Astrocyte (in vitro differentiated cells and primary cell): ENCODE measurements at regions not wholly inside any gene's neighbourhood (a gene's known extent, or its start where the extent isn't known, plus 50 kb on each side); places are given as distances from the start of the nearest gene placed in this dataset.
A peak's percentile ranks its signal among the peaks of the same experiment; 100 is the strongest.

Experiments used
- DNase-seq: peaks from one replicate; pipeline ENCODE4 v3.0.0-alpha.2; 2010; ENCODE audit warnings: low read depth
- FAIRE-seq: peaks from 2 replicates; lab custom pipeline; 2011; peaks lifted over from hg19 to GRCh38; lab: Jason Lieb, UNC
- H2AFZ ChIP-seq: 2 replicates; pipeline ENCODE4 v1.6.0; 2012; ENCODE audit warnings: low read depth, low read length, inconsistent platforms
- H3K27ac ChIP-seq: 2 replicates; pipeline ENCODE4 v1.5.1; 2011; ENCODE audit warnings: low read depth, low read length, inconsistent platforms
- H3K27me3 ChIP-seq: 2 replicates; pipeline ENCODE4 v1.6.0; 2011; ENCODE audit warnings: low read length, inconsistent platforms; ENCODE audit not compliant: insufficient read depth
- H3K36me3 ChIP-seq: 2 replicates; pipeline ENCODE4 v1.5.1; 2011; ENCODE audit warnings: low read length, inconsistent platforms; ENCODE audit not compliant: insufficient read depth
- H3K4me1 ChIP-seq: 2 replicates; pipeline ENCODE4 v1.5.1; 2011; ENCODE audit warnings: low read length, inconsistent platforms; ENCODE audit not compliant: insufficient read depth
- H3K4me2 ChIP-seq: 2 replicates; pipeline ENCODE4 v1.6.0; 2012; ENCODE audit warnings: low read length, inconsistent platforms
- H3K4me3 ChIP-seq: 2 replicates; pipeline ENCODE4 v1.5.1; 2011; ENCODE audit warnings: low read depth, mild to moderate bottlenecking, low read length, inconsistent platforms; ENCODE audit not compliant: insufficient read depth
- H3K79me2 ChIP-seq: 2 replicates; pipeline ENCODE4 v1.6.0; 2012; ENCODE audit warnings: mild to moderate bottlenecking, low read length, inconsistent platforms; ENCODE audit not compliant: insufficient read depth
- H3K9ac ChIP-seq: 2 replicates; pipeline ENCODE4 v1.6.0; 2012; ENCODE audit warnings: mild to moderate bottlenecking, low read length, inconsistent platforms
- H3K9me3 ChIP-seq: 2 replicates; pipeline ENCODE4 v1.5.1; 2012; ENCODE audit warnings: low read depth, mild to moderate bottlenecking, low read length, inconsistent platforms; ENCODE audit not compliant: insufficient read depth
- H4K20me1 ChIP-seq: 2 replicates; pipeline ENCODE4 v1.6.0; 2012; ENCODE audit warnings: low read length, inconsistent platforms; ENCODE audit not compliant: insufficient read depth
- H3K27ac Mint-ChIP-seq: one replicate; pipeline ENCODE4 v1.8.0; 2021; ENCODE audit warnings: mild to moderate bottlenecking, mixed read lengths; ENCODE audit not compliant: unreplicated experiment
- H3K27me3 Mint-ChIP-seq: one replicate; pipeline ENCODE4 v1.8.0; 2021; ENCODE audit warnings: low read depth, mixed read lengths; ENCODE audit not compliant: unreplicated experiment
- H3K36me3 Mint-ChIP-seq: one replicate; pipeline ENCODE4 v1.8.0; 2021; ENCODE audit warnings: low read depth, mixed read lengths; ENCODE audit not compliant: unreplicated experiment
- H3K4me1 Mint-ChIP-seq: one replicate; pipeline ENCODE4 v1.8.0; 2021; ENCODE audit warnings: low read depth, mixed read lengths; ENCODE audit not compliant: unreplicated experiment
- H3K4me3 Mint-ChIP-seq: one replicate; pipeline ENCODE4 v1.8.0; 2021; ENCODE audit warnings: mild to moderate bottlenecking, moderate library complexity, mixed read lengths; ENCODE audit not compliant: unreplicated experiment
- H3K9me3 Mint-ChIP-seq: one replicate; pipeline ENCODE4 v1.8.0; 2021; ENCODE audit warnings: mild to moderate bottlenecking, mixed read lengths; ENCODE audit not compliant: unreplicated experiment
- CTCF ChIP-seq: IDR thresholded peaks from 2 replicates; pipeline ENCODE4 v1.5.1; 2011; ENCODE audit warnings: low read depth, mild to moderate bottlenecking, inconsistent platforms, low read length, moderate library complexity; ENCODE audit not compliant: insufficient read depth
- EZH2 ChIP-seq: IDR thresholded peaks from 2 replicates; pipeline ENCODE4 v1.6.1; 2012; ENCODE audit warnings: mild to moderate bottlenecking, low read length, inconsistent platforms; ENCODE audit not compliant: insufficient read depth

- H3K79me2 ChIP-seq: no peaks in the 10 kb centered on the region
- no peak for FAIRE-seq
- Mint-ChIP-seq H3K27me3 (peaks cover 3% of the 10 kb centered on the region), H3K27ac (no peak overlapping the region), H3K36me3 (no peaks in the 10 kb centered on the region), H3K4me1 (peaks cover 5% of the 10 kb centered on the region), H3K4me3 (no peak overlapping the region), H3K9me3 (no peaks in the 10 kb centered on the region)
- TF ChIP-seq CTCF (no peak), EZH2 (no peak)
- no peaks in the 10 kb centered on the region for H3K36me3 ChIP-seq
- no peak overlapping the region for H3K9ac ChIP-seq
- no peak for DNase-seq
- H3K9me3 ChIP-seq: no peaks in the 10 kb centered on the region
- H3K4me3 ChIP-seq: no peak overlapping the region
- no peaks in the 10 kb centered on the region for H4K20me1 ChIP-seq
- peak overlapping the region; percentile 16 for H3K4me2 ChIP-seq
- H3K27me3 ChIP-seq: no peaks in the 10 kb centered on the region
- no peak overlapping the region for H3K27ac ChIP-seq
- peaks cover 7% of the 10 kb centered on the region for H3K4me1 ChIP-seq
- peak overlapping the region; percentile 53 for H2AFZ ChIP-seq
Measured at GRCh38 chr1:214208460-214208859, 72.5 kb upstream of the SMYD2 start.

- H3K9me3 ChIP-seq: no peaks in the 10 kb centered on the region
- H3K9ac ChIP-seq: no peak overlapping the region
- no peak overlapping the region for H2AFZ ChIP-seq
- H3K9me3 Mint-ChIP-seq: no peaks in the 10 kb centered on the region
- no peak overlapping the region for H3K4me3 Mint-ChIP-seq
- H3K27ac Mint-ChIP-seq: no peak overlapping the region
- no peaks in the 10 kb centered on the region for H4K20me1 ChIP-seq
- H3K4me3 ChIP-seq: no peak overlapping the region
- TF ChIP-seq EZH2: no peak
- FAIRE-seq (no peak), DNase-seq (no peak)
- no peaks in the 10 kb centered on the region for H3K36me3 Mint-ChIP-seq
- H3K27me3 Mint-ChIP-seq: peaks cover 3% of the 10 kb centered on the region
- no peaks in the 10 kb centered on the region for H3K27me3 ChIP-seq
- peaks cover 11% of the 10 kb centered on the region for H3K4me1 Mint-ChIP-seq
- H3K36me3 ChIP-seq: no peaks in the 10 kb centered on the region
- no peaks in the 10 kb centered on the region for H3K79me2 ChIP-seq
- H3K27ac ChIP-seq: no peak overlapping the region
- H3K4me1 ChIP-seq: peaks cover 13% of the 10 kb centered on the region
- H3K4me2 ChIP-seq: no peak overlapping the region
Measured at GRCh38 chr1:214209260-214209808, 71.6 kb upstream of the SMYD2 start.

GRCh38 chr1:214213136-214213535 lies 67.8 kb upstream of the SMYD2 start:
- Histone ChIP-seq H3K79me2 (no peaks in the 10 kb centered on the region), H3K27me3 (peaks cover 6% of the 10 kb centered on the region), H3K36me3 (no peaks in the 10 kb centered on the region), H4K20me1 (no peaks in the 10 kb centered on the region), H2AFZ (no peak overlapping the region), H3K4me1 (peaks cover 14% of the 10 kb centered on the region), H3K27ac (no peak overlapping the region), H3K4me3 (no peak overlapping the region), H3K4me2 (no peak overlapping the region), H3K9ac (no peak overlapping the region), H3K9me3 (no peaks in the 10 kb centered on the region)
- no peak overlapping the region for H3K4me3 Mint-ChIP-seq
- TF ChIP-seq EZH2 (no peak), CTCF (no peak)
- FAIRE-seq (no peak), DNase-seq (peak; percentile 38)
- no peaks in the 10 kb centered on the region for H3K9me3 Mint-ChIP-seq
- H3K27me3 Mint-ChIP-seq: peaks cover 5% of the 10 kb centered on the region
- no peak overlapping the region for H3K27ac Mint-ChIP-seq
- H3K36me3 Mint-ChIP-seq: no peaks in the 10 kb centered on the region
- H3K4me1 Mint-ChIP-seq: peaks cover 22% of the 10 kb centered on the region
